ENCODE measurements at regions not wholly inside any gene's neighbourhood (a gene's known extent, or its start where the extent isn't known, plus 50 kb on each side); places are given as distances from the start of the nearest gene placed in this dataset.

DNA sequence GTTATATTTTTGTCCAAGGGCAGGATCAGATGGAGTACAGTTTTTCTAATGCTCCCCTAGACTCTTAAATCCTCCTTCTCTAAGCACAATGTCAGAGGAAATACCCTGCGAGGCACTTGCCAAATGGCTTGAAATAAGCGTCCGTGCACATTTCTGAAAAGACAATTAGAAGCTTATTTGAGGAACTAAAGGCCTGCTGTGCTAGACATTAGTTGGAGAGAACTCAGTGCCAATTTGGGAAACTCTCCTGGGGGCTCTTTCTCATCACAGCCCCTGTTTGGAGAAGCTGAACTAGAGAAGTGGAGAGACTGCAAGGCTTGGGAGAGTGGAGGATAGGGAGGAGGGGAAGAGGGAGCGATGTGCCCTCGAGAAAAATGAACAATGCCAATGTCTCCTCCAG, 247.6 kb upstream of the C2CD4B start:
- TF ChIP-seq, protein P1, sequence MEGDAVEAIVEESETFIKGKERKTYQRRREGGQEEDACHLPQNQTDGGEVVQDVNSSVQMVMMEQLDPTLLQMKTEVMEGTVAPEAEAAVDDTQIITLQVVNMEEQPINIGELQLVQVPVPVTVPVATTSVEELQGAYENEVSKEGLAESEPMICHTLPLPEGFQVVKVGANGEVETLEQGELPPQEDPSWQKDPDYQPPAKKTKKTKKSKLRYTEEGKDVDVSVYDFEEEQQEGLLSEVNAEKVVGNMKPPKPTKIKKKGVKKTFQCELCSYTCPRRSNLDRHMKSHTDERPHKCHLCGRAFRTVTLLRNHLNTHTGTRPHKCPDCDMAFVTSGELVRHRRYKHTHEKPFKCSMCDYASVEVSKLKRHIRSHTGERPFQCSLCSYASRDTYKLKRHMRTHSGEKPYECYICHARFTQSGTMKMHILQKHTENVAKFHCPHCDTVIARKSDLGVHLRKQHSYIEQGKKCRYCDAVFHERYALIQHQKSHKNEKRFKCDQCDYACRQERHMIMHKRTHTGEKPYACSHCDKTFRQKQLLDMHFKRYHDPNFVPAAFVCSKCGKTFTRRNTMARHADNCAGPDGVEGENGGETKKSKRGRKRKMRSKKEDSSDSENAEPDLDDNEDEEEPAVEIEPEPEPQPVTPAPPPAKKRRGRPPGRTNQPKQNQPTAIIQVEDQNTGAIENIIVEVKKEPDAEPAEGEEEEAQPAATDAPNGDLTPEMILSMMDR (conservative IDR thresholded peaks at IDR 0.05; ENCODE audit: low read length) = no peak
- no peak for TF ChIP-seq EZH2phosphoT487 (IDR thresholded peaks at IDR 0.05; ENCODE audit: borderline replicate concordance, low read depth, low read length)
